ENCODE measurements at regions not wholly inside any gene's neighbourhood (a gene's known extent, or its start where the extent isn't known, plus 50 kb on each side); places are given as distances from the start of the nearest gene placed in this dataset.

DNA sequence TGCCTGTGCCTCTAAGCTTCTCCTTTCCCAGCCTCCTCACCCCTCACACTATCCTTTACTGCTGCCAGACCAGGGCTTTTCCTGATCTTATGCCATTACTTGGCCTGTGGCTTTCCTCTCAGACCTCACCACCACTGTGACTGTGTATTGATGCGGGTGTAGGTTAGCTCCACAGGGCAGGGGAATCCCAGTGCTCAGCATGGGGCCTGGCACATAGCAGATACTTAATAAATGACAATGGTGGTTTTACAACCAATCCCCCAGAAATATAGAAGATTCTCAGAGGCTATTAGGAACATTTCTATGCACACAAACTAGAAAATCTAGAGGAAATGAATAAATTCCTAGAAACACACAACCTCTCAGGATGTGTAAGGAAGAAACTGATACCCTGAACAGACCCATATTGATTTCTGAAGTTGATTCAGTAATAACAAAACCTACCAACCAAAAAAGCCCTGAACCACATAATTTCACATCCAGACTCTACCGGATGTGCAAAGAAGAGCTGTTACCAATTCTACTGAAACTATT, 129.6 kb upstream of the QRFPR start:
- Histone ChIP-seq H3K27ac (replicated peaks) (no peak overlapping the region), H3K27me3 (ENCODE audit: insufficient read depth, poor library complexity, severe bottlenecking) (no peaks in the 10 kb centered on the region), H3K4me3 (replicated peaks; ENCODE audit: insufficient read depth, low read length) (no peak overlapping the region)
- DNase-seq (ENCODE audit: low read depth in 1 of 2, low spot score in 1 of 2), result no peak
- TF ChIP-seq, protein P1, sequence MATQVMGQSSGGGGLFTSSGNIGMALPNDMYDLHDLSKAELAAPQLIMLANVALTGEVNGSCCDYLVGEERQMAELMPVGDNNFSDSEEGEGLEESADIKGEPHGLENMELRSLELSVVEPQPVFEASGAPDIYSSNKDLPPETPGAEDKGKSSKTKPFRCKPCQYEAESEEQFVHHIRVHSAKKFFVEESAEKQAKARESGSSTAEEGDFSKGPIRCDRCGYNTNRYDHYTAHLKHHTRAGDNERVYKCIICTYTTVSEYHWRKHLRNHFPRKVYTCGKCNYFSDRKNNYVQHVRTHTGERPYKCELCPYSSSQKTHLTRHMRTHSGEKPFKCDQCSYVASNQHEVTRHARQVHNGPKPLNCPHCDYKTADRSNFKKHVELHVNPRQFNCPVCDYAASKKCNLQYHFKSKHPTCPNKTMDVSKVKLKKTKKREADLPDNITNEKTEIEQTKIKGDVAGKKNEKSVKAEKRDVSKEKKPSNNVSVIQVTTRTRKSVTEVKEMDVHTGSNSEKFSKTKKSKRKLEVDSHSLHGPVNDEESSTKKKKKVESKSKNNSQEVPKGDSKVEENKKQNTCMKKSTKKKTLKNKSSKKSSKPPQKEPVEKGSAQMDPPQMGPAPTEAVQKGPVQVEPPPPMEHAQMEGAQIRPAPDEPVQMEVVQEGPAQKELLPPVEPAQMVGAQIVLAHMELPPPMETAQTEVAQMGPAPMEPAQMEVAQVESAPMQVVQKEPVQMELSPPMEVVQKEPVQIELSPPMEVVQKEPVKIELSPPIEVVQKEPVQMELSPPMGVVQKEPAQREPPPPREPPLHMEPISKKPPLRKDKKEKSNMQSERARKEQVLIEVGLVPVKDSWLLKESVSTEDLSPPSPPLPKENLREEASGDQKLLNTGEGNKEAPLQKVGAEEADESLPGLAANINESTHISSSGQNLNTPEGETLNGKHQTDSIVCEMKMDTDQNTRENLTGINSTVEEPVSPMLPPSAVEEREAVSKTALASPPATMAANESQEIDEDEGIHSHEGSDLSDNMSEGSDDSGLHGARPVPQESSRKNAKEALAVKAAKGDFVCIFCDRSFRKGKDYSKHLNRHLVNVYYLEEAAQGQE (IDR thresholded peaks at IDR 0.05; ENCODE audit: insufficient replicate concordance, low read depth), result no peak
- no peak for TF ChIP-seq POLR2AphosphoS5 (IDR thresholded peaks at IDR 0.05; ENCODE audit: low read depth)

GRCh38 chr4:121485190-121485804, 104.5 kb upstream of the QRFPR start:
- Histone ChIP-seq H3K27me3 (ENCODE audit: insufficient read depth, poor library complexity, severe bottlenecking) (peaks cover 2% of the 10 kb centered on the region), H3K4me3 (replicated peaks; ENCODE audit: insufficient read depth, low read length) (no peak overlapping the region), H3K27ac (replicated peaks) (no peak overlapping the region)
- no peak for TF ChIP-seq CTCF (IDR thresholded peaks at IDR 0.05; ENCODE audit: insufficient read depth, low read length)
- TF ChIP-seq, protein P1 (IDR thresholded peaks at IDR 0.05; ENCODE audit: insufficient replicate concordance, low read depth), result no peak
- DNase-seq (ENCODE audit: low read depth in 1 of 2, low spot score in 1 of 2), result no peak

DNA sequence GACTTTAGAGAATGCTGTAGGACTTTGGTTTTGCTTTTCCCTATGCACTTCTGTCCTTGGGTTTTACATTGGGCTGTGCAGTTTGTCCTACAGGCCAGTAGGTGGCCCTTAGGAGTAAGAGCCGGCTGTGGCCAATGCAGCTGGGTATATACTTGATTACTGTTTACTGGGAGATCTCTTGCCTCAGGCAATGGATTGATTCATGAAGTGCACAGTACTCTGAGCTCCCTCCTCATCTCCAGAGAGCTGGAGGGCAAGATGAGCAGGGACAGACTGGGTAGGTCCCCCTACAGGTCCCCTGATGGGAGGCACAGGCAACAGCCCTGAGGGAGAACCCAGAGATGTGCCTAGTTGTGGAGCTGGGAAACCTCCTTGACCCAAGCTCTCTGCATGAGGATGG, 103.8 kb upstream of the QRFPR start:
- TF ChIP-seq GABPA (IDR thresholded peaks at IDR 0.05; ENCODE audit: low read depth) (no peak), CTCF (IDR thresholded peaks at IDR 0.05; ENCODE audit: insufficient read depth, low read length) (peak; percentile 52), POLR2AphosphoS5 (IDR thresholded peaks at IDR 0.05; ENCODE audit: low read depth) (no peak)
- Histone ChIP-seq H3K27me3 (ENCODE audit: insufficient read depth, poor library complexity, severe bottlenecking) (no peaks in the 10 kb centered on the region), H3K27ac (replicated peaks) (no peak overlapping the region), H3K4me3 (replicated peaks; ENCODE audit: insufficient read depth, low read length) (no peak overlapping the region)
- peak in 1 of 2 experiments; percentile 19 for DNase-seq (ENCODE audit: low read depth in 1 of 2, low spot score in 1 of 2)

- H3K27ac ChIP-seq (replicated peaks), result no peak overlapping the region
These were observed 99.0 kb upstream of the QRFPR start for GRCh38 chr4:121479808-121480207.

More at GRCh38 chr4:121479808-121480207, 99.0 kb upstream of the QRFPR start:
- Histone ChIP-seq H3K4me3 (replicated peaks; ENCODE audit: insufficient read depth, low read length) (no peak overlapping the region), H3K27me3 (ENCODE audit: insufficient read depth, poor library complexity, severe bottlenecking) (no peaks in the 10 kb centered on the region)
- no peak for TF ChIP-seq SPI1 (IDR thresholded peaks at IDR 0.05; ENCODE audit: borderline replicate concordance, low read depth)
- TF ChIP-seq, protein P1 (IDR thresholded peaks at IDR 0.05; ENCODE audit: insufficient replicate concordance, low read depth), result no peak
- no peak for TF ChIP-seq CTCF (IDR thresholded peaks at IDR 0.05; ENCODE audit: insufficient read depth, low read length)
- TF ChIP-seq GABPA (IDR thresholded peaks at IDR 0.05; ENCODE audit: low read depth), result no peak
- TF ChIP-seq POLR2AphosphoS5 (IDR thresholded peaks at IDR 0.05; ENCODE audit: low read depth), result no peak
- DNase-seq (ENCODE audit: low read depth in 1 of 2, low spot score in 1 of 2), result no peak

Measured in HL-60 (cell line).